Liver (tissue), 3 donors: ENCODE measurements at regions not wholly inside any gene's neighbourhood (a gene's known extent, or its start where the extent isn't known, plus 50 kb on each side); places are given as distances from the start of the nearest gene placed in this dataset.
"Not testable (repeated sequence)": the region's sequence is repeated elsewhere in the genome, so short reads cannot be mapped to it uniquely, and the experiment has no call there.

ENCODE experiments used
- ATF3 ChIP-seq: IDR thresholded peaks from 2 replicates; pipeline ENCODE4 v1.6.1; 2016; ENCODE audit warnings: antibody characterized with exemption
- CTCF ChIP-seq: fragments of 150-350 bp; IDR thresholded peaks from 2 replicates; pipeline ENCODE4 v1.5.1; 2017; ENCODE audit warnings: improper control_type of control experiment, low read depth, low read length; ENCODE audit not compliant: missing input control
- HNF4G ChIP-seq: IDR thresholded peaks from 2 replicates; pipeline ENCODE4 v1.6.1; 2016; ENCODE audit warnings: antibody characterized with exemption
- JUND ChIP-seq, 2 donors: IDR thresholded peaks; 2 replicates each; pipeline ENCODE4 v1.6.1; 2016; ENCODE audit warnings: antibody characterized with exemption in 2 of 2
- MAX ChIP-seq: IDR thresholded peaks from 2 replicates; pipeline ENCODE4 v1.6.1; 2016; ENCODE audit warnings: antibody characterized with exemption
- RAD21 ChIP-seq, 2 donors: IDR thresholded peaks; 2 replicates each; pipeline ENCODE4 v1.6.1; 2016; ENCODE audit warnings: antibody characterized with exemption in 2 of 2, mild to moderate bottlenecking in 2 of 2
- RXRA ChIP-seq, 2 donors: IDR thresholded peaks; 2 replicates each; pipeline ENCODE4 v1.6.1; 2017 to 2018; ENCODE audit warnings: antibody characterized with exemption in 2 of 2, mild to moderate bottlenecking in 1 of 2
- TAF1 ChIP-seq: conservative IDR thresholded peaks from 2 replicates; pipeline ENCODE4 v1.6.1; 2016; ENCODE audit warnings: antibody characterized with exemption, mild to moderate bottlenecking
- YY1 ChIP-seq: IDR thresholded peaks from 2 replicates; pipeline ENCODE4 v1.6.1; 2016; ENCODE audit warnings: antibody characterized with exemption, mild to moderate bottlenecking
- donor health status: healthy.
- donor health status: healthy.

GRCh38 chr11:23887122-23887521, 609.7 kb upstream of the LUZP2 start:
- not testable (repeated sequence) for TF ChIP-seq CTCF; HNF4G; MAX; ATF3; TAF1; JUND (IDR thresholded peaks at IDR 0.05); RAD21 (IDR thresholded peaks at IDR 0.05); RXRA (IDR thresholded peaks at IDR 0.05); YY1
